ENCODE measurements at regions not wholly inside any gene's neighbourhood (a gene's known extent, or its start where the extent isn't known, plus 50 kb on each side); places are given as distances from the start of the nearest gene placed in this dataset.

DNA sequence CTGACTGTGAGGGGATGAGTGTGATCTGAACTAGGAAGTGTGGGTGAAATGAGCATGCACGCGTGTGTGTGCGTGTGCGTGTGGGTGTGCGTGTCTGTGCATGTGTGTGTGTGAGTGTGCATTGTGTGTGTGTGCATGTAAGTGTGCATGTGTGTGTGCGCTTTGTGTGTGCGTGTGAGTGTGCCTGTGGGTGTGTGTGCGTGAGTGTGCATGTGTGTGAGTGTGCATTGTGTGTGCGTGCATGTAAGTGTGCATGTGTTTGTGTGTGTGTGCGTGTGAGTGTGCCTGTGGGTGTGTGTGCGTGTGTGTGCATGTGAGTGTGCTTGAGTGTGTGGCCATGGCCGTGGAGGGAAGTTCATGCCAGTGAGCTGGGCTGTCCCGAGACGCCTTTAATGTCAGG, 76.3 kb downstream of the RTP5 start:
- Mint-ChIP-seq H3K27me3 (no peaks in the 10 kb centered on the region), H3K9me3 (no peaks in the 10 kb centered on the region), H3K36me3 (peaks cover 0 to 4% (median 0%) of the 10 kb centered on the region in 3 donors), H3K4me3 (no peak overlapping the region), H3K27ac (peak overlapping the region in 1 of 10 donors; percentile 41), H3K4me1 (peaks cover 8 to 33% (median 13%) of the 10 kb centered on the region in 4 donors)
- DNase-seq (no peak), ATAC-seq (no peak)
- POLR2A ChIA-PET, result no interaction called here

DNA sequence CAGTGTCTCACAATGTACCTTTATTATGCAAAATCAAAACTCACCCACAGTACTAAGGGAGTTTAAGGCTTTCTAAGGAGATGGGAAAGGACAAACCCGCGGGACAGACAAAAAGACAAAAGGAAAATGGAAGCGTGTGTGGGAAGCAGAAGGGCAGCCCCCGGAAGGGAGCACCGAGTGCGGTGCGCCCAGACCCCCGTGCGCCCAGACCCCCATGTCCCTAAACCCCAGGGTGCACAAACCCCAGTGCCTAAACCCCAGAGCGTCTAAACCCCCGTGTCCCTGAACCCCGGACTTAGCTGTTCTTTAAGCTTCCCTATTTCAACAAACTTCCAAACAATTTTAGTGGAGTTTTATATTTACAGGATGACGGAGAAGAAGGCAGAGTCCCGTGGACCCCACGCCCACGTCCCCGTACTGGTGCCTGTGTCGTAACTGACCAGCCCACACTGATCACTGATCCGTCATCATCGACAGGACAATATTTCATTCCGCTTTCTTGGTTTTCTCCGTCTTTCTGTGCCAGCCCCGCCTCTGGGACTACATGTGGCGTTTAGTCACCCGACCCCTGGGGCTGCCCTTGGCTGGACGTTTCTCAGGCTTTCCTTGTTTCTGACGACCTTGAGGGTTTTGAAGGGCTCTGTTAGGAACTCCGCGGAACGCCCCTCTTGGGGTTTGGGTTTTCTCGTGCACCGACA, 76.9 kb downstream of the RTP5 start:
- Mint-ChIP-seq H3K27me3 (no peaks in the 10 kb centered on the region), H3K36me3 (peaks cover 0 to 4% (median 0%) of the 10 kb centered on the region in 3 donors), H3K4me3 (peak overlapping the region in 1 of 10 donors; percentile 5), H3K4me1 (peaks cover 7 to 28% (median 12%) of the 10 kb centered on the region in 4 donors), H3K27ac (peak overlapping the region in 2 of 10 donors; percentile 9 to 43), H3K9me3 (no peaks in the 10 kb centered on the region)
- POLR2A ChIA-PET, result no interaction called here
- DNase-seq (no peak), ATAC-seq (no peak)

DNA sequence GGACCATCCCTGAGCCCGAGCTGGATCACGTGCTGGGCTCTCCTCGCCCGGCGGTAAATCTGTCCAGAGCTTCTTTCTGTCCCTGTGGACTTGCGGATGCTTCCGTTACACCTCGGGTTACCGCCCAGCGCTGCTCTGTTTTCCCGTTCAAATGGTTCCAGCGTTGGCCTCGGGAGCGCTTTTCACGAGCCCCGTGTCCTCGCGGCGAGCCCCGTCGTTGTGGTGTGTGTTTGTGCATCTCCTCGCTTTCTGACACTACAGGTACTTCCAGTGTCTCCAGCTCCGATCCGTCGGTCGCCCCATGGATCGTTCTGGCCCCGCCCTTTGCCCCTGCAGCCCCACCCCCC, 77.4 kb downstream of the RTP5 start:
- H3K27me3 Mint-ChIP-seq, result no peaks in the 10 kb centered on the region
- H3K9me3 Mint-ChIP-seq, result no peaks in the 10 kb centered on the region
- no peak for DNase-seq
- H3K36me3 Mint-ChIP-seq, result peaks cover 0 to 4% (median 0%) of the 10 kb centered on the region in 3 donors
- H3K4me3 Mint-ChIP-seq, result peak overlapping the region in 1 of 10 donors; percentile 5
- H3K27ac Mint-ChIP-seq, result peak overlapping the region in 1 of 10 donors; percentile 9
- POLR2A ChIA-PET, result no interaction called here
- ATAC-seq, result no peak
- peaks cover 5 to 23% (median 11%) of the 10 kb centered on the region in 4 donors for H3K4me1 Mint-ChIP-seq

DNA sequence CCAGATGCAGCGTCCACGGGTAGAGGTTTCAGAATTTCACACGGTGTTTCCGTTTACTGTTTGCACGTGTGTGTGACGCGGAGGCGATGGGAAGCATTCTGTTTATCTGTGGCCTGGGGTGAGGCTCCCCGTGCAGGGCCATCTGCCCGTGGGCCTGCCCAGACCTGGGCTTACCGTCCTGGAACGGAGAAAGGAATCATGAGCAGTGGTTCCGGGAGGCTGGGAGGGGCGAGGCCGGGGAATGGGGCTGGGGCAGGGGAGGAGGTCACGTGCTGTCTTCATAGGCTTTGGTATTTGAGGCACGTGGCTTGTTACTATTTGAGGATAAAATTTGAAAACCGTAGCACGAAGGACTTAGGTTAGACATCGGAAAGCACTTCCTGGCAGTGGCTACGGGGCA, 77.9 kb downstream of the RTP5 start:
- DNase-seq, result no peak
- Mint-ChIP-seq H3K27me3 (no peaks in the 10 kb centered on the region), H3K27ac (no peak overlapping the region), H3K4me3 (no peak overlapping the region), H3K4me1 (peaks cover 3 to 20% (median 11%) of the 10 kb centered on the region in 4 donors), H3K36me3 (peaks cover 0 to 4% (median 0%) of the 10 kb centered on the region in 3 donors), H3K9me3 (no peaks in the 10 kb centered on the region)
- POLR2A ChIA-PET, result no interaction called here
- no peak for ATAC-seq

DNA sequence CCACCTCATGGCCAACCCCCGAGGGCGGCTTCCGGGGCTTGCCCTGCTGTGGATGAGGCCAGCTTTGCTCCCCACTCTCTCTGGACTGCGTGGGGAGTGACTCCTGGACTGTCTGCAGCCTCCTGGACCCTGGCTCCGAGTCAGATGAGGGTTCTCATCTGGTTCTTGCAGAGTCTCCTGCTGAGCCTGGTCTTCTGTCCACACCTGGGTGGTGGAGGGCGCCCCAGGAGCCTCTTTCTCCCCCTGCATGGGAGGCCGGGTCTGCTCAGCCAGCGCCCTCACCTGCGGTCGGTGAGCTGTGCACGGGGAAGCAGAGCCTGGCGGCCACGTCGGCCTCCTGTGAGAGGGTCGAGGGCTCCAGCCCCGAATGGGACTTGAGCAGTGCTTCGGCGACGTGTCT, 78.3 kb downstream of the RTP5 start:
- peak overlapping the region in 1 of 10 donors; percentile 38 for H3K27ac Mint-ChIP-seq
- no peaks in the 10 kb centered on the region for H3K27me3 Mint-ChIP-seq
- ATAC-seq, result no peak
- peaks cover 0 to 4% (median 0%) of the 10 kb centered on the region in 3 donors for H3K36me3 Mint-ChIP-seq
- no peaks in the 10 kb centered on the region for H3K9me3 Mint-ChIP-seq
- peaks cover 3 to 20% (median 11%) of the 10 kb centered on the region in 4 donors for H3K4me1 Mint-ChIP-seq
- POLR2A ChIA-PET, result no interaction called here
- no peak for DNase-seq
- no peak overlapping the region for H3K4me3 Mint-ChIP-seq

DNA sequence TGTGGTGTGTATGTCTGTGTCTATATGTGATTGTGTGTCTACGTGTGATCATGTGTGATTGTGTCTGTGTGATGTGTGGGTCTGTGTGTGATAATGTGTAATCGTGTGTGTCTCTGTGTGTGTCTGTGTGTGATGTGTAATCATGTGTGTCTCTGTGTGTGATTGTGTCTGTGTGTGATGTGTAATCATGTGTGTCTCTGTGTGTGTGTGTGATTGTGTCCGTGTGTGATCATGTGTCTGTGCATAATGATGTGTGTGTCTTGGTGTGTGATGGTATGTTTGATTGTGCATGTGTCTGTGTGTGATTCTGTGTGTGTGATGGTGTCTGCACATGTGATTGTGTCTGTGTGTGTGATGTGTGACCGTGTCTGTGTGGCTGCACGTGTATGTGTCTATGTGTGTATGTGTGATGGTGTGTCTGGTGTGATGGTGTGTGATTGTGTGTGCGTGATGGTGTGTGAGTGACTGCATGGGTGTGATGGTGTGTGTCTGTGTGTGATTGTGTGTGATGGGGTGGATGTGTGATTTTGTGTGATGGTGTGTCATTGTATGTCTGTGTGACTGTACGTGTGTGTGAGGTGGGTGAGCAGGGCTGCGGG, 78.9 kb downstream of the RTP5 start:
- Mint-ChIP-seq H3K27me3 (no peaks in the 10 kb centered on the region), H3K27ac (peak overlapping the region in 2 of 10 donors; percentile 1 to 38), H3K4me1 (peaks cover 3 to 20% (median 11%) of the 10 kb centered on the region in 4 donors), H3K36me3 (peaks cover 0 to 4% (median 0%) of the 10 kb centered on the region in 3 donors), H3K4me3 (no peak overlapping the region), H3K9me3 (no peaks in the 10 kb centered on the region)
- ATAC-seq, result no peak
- POLR2A ChIA-PET, result no interaction called here
- no peak for DNase-seq

DNA sequence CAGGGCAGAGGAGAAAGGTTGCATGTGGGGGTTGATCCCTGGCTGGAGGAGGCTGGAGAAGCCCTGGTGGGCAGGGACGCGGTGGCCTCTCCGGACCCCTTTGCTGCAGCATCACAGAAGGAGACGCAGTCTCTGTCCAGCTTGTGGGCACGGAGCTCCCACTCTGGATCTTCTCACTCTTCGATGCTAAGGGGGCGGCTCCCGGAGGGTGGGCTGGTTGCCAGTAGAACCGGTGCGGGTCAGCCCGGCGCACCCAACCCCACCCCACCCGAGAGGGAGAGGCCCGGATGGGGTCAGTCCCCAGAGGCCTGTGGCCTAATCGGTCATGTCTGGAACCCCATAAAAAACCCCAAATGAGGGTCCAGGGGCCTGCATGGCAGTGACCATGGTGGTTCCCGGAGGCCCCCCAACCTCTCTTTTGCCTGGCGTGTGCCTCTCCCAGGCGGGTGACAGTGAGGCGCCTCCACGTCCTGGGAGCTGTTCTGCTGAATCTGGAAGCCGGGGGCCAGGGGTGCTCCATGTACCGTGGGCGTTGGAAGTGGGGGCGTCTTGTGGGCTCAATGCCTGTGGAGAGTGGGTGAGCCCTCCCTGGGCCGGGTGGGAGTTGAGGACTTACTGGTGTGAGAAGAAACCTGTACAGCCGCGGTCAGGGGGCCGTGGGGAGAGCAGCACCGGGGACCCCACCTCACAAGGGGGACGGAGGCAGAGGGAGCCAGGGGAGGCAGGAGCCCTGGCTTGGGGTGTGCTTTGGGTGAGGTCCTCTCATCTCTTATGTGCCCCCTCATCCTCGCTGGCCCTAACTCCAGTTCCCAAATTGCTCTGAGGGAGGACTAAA, 79.6 kb downstream of the RTP5 start:
- ATAC-seq (no peak), DNase-seq (no peak)
- Mint-ChIP-seq H3K27ac (no peak overlapping the region), H3K27me3 (no peaks in the 10 kb centered on the region), H3K36me3 (peaks cover 0 to 4% (median 0%) of the 10 kb centered on the region in 3 donors), H3K4me3 (no peak overlapping the region), H3K4me1 (peaks cover 3 to 17% (median 11%) of the 10 kb centered on the region in 4 donors), H3K9me3 (no peaks in the 10 kb centered on the region)
- POLR2A ChIA-PET, result no interaction called here

DNA sequence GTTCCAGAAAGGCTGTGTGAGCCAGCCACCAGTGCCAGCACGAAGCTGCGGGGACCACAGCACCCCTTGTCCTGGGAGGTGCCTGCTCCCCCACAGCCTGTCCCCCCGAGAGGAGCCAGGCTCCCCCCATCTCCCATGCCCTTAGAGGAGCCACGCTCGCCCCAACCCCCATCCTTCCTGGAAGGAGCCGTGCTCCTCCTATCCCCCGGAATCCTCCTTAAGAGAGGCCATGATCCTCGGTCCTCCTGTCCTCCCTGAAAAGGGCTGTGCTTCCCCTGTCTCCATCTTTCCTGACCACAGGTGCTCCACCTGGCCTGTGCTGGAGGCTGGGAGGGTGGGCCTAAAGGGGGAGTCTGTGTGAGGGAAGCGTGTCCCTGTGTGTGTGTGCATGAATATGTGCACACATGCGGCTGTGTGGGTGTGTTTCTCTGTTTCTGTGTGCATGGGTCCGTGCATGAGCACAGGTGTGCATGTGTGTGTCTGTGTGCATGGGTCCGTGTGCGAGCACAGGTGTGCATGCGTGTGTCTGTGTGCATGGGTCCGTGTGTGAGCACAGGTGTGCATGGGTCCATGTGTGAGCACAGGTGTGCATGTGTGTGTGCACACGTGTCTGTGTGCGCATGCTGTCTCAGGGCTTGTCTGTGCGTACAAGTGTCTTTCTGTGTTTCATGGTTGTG, 80.3 kb downstream of the RTP5 start:
- H3K4me3 Mint-ChIP-seq, result no peak overlapping the region
- H3K9me3 Mint-ChIP-seq, result no peaks in the 10 kb centered on the region
- peak overlapping the region in 3 of 10 donors; percentile 15 to 40 (median 39) for H3K27ac Mint-ChIP-seq
- H3K4me1 Mint-ChIP-seq, result peaks cover 3 to 17% (median 11%) of the 10 kb centered on the region in 4 donors
- POLR2A ChIA-PET, result no interaction called here
- no peak for DNase-seq
- ATAC-seq, result no peak
- peaks cover 0 to 4% (median 0%) of the 10 kb centered on the region in 3 donors for H3K36me3 Mint-ChIP-seq
- H3K27me3 Mint-ChIP-seq, result no peaks in the 10 kb centered on the region

DNA sequence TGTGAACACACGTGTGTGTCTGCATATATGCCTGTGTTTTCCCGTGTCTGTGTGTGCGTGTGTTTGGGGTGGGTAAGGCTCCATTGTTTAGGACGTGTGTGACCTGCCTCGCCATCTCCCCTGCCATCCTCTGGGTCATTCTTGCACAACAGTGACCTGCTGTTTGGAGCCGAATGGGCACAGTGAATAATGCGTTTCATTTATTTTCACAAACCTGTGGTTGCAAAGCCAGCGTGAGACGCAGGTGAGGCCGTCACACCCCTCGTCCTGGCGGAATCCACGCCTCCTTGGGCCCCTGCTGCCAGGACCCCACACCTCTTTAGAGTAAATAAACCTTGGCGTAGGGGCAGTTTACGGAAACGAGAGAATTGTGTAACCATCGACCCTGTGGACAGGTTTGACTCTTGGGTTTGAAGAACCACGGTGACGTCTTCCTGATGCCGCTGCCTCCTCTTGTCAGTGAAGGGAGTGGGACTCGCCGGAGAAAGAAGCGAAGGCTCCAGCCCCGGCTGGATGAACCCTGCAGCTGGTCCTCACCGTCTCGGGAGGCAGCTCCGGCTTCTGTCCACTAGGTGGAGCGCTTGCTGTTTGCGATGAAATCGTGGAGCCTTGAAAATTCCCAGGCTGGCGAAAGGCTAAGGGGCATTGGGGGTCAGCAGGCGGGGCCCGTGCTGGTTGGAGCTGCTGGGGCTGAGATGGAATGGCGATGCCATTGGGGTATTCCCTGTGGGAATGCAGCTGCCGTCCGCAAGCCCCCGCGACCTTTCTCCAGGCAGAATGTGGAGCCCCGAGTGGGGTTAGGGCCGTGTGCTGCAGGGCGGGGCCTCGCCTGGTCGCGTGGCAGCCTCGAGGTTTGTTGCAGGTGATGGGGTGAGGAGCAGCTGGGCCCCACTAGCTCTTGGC, 81.1 kb downstream of the RTP5 start:
- peaks cover 0 to 3% (median 0%) of the 10 kb centered on the region in 3 donors for H3K36me3 Mint-ChIP-seq
- peak; percentile 26 to 81 (median 52) for DNase-seq
- H3K9me3 Mint-ChIP-seq, result no peaks in the 10 kb centered on the region
- no peak overlapping the region for H3K4me3 Mint-ChIP-seq
- ATAC-seq, result peak; percentile 38 to 71
- peaks cover 3 to 17% (median 10%) of the 10 kb centered on the region in 4 donors for H3K4me1 Mint-ChIP-seq
- H3K27me3 Mint-ChIP-seq, result no peaks in the 10 kb centered on the region
- POLR2A ChIA-PET, result interaction anchor here (0.6 to 1.2 kb wide), 2 partner anchors 16 to 134 kb away, joined by 3 to 6 read pairs; no protein-coding TSS in a partner anchor
- peak overlapping the region in 1 of 10 donors; percentile 43 for H3K27ac Mint-ChIP-seq

DNA sequence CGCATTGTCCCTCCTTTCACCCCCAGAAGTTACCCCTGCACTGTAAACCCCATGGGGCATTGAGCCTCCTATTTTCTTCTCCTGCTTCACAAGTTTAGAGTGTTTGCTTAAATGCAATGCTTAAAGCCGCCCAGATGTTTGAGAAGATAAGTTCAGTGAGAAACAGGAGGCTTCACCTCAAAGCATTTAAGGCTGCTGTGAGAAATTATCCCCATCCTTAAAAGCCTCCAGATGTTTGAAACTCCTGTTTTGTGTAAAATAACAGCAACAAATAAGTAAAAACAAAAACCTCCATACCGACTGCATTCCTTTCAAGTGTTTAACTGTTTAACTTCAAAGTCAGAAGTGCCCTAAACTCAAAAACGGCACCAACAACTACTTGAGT, 81.8 kb downstream of the RTP5 start:
- ATAC-seq (no peak), DNase-seq (no peak)
- Mint-ChIP-seq H3K4me3 (no peak overlapping the region), H3K27ac (no peak overlapping the region), H3K4me1 (peaks cover 3 to 17% (median 10%) of the 10 kb centered on the region in 4 donors), H3K36me3 (peaks cover 0 to 5% (median 0%) of the 10 kb centered on the region in 3 donors), H3K9me3 (no peaks in the 10 kb centered on the region), H3K27me3 (no peaks in the 10 kb centered on the region)
- POLR2A ChIA-PET, result interaction anchor here (1.2 kb wide), 1 partner anchor 15 kb away, joined by 6 read pairs; no protein-coding TSS in a partner anchor

DNA sequence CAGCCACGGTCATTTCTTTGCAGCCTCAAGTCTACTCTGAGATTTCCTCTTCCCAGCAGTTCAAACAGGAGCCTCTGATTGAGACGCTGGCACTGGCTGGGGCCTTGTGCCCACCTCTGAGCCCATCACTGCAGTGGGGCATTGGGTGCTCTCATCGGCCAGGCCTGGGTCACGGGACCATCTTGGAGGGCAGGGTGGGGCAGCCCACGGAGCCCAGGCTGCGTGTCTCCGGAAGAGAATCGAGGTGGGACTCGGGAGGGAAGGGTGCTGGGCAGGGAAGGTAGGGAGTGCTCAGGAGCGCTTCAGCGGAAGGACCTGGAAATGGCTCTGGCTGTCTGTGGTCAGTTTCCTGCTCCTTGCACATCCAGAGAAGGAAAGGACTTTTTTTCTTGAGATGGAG, 82.4 kb downstream of the RTP5 start:
- Mint-ChIP-seq H3K36me3 (peaks cover 0 to 8% (median under 1%) of the 10 kb centered on the region in 3 donors), H3K27ac (peak overlapping the region in 1 of 10 donors; percentile 41), H3K4me3 (no peak overlapping the region), H3K27me3 (no peaks in the 10 kb centered on the region), H3K9me3 (no peaks in the 10 kb centered on the region), H3K4me1 (peaks cover 3 to 18% (median 13%) of the 10 kb centered on the region in 4 donors)
- ATAC-seq, result no peak
- POLR2A ChIA-PET, result no interaction called here
- DNase-seq, result no peak

DNA sequence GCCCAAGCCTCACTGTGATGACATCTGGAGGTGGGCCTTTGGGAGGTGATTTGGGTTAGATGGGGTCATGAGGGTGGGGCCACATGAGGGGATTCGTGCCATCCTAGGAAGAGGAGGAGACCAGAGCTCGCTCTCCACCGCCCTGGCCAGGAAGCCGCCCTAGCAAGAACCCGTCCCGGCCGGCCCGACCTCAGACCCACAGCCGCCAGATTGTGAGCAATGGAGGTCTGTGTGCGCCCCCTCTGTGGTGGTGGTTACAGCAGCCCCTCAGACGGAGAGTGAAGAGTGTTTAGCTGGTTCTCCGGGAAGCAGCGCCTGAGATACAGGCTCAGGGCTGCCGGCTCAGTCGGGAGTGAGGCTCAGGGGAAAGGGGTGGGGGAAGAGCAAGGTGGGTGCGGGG, 83.3 kb downstream of the RTP5 start:
- DNase-seq (no peak), ATAC-seq (no peak)
- Mint-ChIP-seq H3K36me3 (peaks cover 0 to 10% (median 4%) of the 10 kb centered on the region in 3 donors), H3K9me3 (no peaks in the 10 kb centered on the region), H3K4me3 (no peak overlapping the region), H3K27ac (no peak overlapping the region), H3K27me3 (no peaks in the 10 kb centered on the region), H3K4me1 (peaks cover 3 to 19% (median 15%) of the 10 kb centered on the region in 4 donors)
- POLR2A ChIA-PET, result no interaction called here

Measured in naive thymus-derived CD8-positive, alpha-beta T cell (primary cell).